ENCODE measurements at regions not wholly inside any gene's neighbourhood (a gene's known extent, or its start where the extent isn't known, plus 50 kb on each side); places are given as distances from the start of the nearest gene placed in this dataset.

DNA sequence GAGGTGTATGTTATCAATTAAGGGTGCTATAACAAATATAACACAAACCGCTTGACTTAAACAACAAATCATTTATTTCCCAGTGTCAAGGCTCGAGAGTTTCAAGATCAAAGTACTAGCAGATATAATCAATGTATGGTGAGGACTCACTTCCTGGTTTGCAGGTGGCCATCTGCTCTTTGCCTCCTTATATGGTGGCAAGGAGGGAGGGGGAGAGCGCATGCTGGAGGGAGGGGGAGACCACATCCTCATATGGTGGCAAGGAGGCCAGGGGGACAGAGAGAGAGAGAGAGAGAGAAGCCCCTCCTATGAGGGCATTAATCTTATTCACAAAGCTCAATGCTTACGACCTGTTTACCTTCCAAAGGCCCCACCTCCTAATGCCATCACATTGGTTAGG lies 372.3 kb upstream of the SPOCK3 start:
- TF ChIP-seq EP300 (IDR thresholded peaks at IDR 0.05) (no peak), CTCF (IDR thresholded peaks at IDR 0.05) (no peak), POLR2A (IDR thresholded peaks at IDR 0.05) (no peak)

All from ovary (tissue), 3 donors.